Erythroblast (primary cell): ENCODE measurements at regions not wholly inside any gene's neighbourhood (a gene's known extent, or its start where the extent isn't known, plus 50 kb on each side); places are given as distances from the start of the nearest gene placed in this dataset.
A peak's percentile ranks its signal among the peaks of the same experiment; 100 is the strongest.

Experiments used
- DNase-seq, 2 experiments: peaks; one replicate each; lab custom pipeline; 2025; lab: John Stamatoyannopoulos, UW
- GATA1 ChIP-seq: IDR thresholded peaks from 2 replicates; pipeline ENCODE4 v1.6.1; 2011; ENCODE audit warnings: low read depth, mild to moderate bottlenecking, control low read depth, low read length, moderate library complexity
- POLR2A ChIP-seq: IDR thresholded peaks from 2 replicates; pipeline ENCODE4 v1.6.1; 2011; ENCODE audit warnings: mild to moderate bottlenecking, low read length

DNA sequence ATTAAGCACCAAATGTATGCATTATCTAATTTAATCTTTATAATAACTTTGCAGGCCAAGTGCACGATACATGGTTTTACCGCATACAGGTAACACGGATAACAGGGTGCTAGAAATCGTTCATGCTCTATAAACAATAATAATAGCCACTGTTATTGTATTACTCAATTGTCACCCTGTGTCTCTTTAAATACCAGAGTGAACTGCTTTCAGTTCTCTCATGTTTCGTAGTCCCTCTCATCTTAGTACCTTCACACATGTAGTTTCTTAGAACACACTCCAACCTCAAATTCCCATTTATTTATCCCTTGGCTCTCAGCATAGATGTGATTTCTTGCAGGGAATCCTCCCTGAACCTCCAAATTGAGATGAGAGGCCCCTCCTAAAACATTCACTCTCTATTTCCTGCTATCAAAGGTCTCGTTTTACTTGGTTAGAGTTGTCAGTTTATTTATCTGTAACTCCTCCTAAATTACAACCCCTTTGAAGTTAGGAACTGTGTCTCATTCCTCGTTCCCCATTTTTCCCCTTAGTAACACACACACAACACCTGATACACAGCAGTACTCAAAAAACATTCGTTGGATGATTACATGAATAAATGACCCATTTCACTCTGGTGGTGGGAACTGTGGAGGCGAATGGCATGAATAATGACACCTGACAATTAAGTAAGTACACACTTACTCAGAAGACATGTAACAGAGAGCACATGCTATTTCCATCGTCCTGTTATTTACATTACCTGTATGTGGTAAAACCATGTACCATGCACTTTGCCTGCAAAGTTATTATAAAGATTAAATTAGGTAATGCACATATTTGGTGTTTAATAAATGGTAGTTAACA lies 134.6 kb downstream of the BTG1 start:
- no peak for TF ChIP-seq GATA1
- no peak for TF ChIP-seq POLR2A
- DNase-seq, result no peak

DNA sequence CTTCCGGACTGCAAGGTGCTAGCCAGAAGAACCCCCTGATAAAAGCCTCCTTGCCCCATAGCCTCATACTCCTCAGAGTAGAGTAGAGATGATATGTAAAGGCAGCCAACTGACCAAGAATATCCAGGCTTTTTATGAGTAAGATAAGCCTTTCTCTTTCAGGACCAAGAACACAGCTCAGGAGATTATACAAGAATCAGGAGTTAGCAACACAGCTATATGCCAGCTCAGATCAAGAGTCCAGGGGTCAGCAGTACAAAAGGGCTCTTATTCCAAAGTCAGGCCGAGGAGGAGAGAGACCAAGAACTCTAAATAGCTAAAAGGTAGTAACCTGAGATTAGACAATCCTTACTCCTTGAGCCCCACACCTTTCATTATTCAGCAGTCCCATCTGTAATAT lies 135.3 kb downstream of the BTG1 start:
- DNase-seq, result no peak

DNA sequence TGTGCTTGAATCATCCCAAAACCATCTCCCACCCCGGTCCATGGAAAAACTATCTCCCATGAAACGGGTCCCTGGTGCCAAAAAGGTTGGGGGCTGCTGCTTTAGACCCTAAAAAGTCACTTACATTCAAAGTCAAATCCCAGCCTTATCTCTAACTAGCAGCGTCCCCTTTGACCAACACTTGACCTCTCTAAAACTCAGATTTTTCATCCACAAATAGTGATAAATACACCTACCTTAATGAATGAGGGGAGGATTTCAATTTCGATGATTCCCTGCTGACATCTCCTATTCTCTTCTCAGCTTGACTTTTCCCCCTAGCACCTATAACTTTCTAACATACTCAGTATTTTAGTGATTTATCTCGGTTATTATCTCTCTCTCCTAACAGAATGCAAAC lies 137.3 kb downstream of the BTG1 start:
- DNase-seq, result no peak
- TF ChIP-seq GATA1, result no peak
- TF ChIP-seq POLR2A, result no peak

More for the DNA sequence above, 135.3 kb downstream of the BTG1 start:
- TF ChIP-seq POLR2A (no peak), GATA1 (no peak)

DNA sequence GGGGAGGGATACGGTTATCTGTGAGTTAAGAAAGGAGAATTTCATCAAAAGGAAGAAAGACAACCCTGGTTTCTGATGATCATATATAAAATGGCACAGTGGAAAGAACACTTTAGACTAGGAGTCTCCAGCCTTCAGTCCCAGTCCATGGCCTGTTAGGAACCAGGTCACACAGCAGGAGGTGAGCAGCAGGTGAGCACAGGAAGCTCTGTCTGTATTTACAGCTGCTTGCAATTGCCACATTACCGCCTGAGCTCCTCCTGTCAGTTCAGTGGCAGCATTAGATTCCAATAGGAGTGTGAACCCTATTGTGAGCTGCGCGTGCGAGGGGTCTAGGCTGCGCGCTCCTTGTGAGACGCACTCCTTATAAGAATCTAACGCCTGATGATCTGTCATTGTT lies 137.9 kb downstream of the BTG1 start:
- TF ChIP-seq POLR2A, result no peak
- no peak for TF ChIP-seq GATA1
- no peak for DNase-seq

DNA sequence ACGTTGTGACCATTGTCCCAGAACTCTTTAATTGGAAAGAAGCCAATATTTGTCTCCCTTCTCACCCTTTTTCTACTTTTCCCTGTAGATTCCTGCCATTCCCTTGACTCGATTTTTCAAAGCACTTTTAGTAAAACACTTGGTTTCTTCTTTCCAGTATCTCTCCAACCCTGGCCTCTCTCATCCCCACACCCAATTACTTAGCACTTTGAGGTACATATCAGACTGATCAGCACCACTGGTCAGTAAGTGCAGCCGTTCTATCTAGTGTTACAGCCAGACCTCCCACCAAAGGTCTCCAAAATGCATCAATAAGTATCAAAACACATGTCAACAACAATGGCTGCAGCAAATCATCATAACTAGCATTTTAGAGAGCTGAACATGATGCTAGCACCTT lies 141.9 kb downstream of the BTG1 start:
- no peak for TF ChIP-seq POLR2A
- no peak for TF ChIP-seq GATA1
- peak; percentile 59 to 84 for DNase-seq

DNA sequence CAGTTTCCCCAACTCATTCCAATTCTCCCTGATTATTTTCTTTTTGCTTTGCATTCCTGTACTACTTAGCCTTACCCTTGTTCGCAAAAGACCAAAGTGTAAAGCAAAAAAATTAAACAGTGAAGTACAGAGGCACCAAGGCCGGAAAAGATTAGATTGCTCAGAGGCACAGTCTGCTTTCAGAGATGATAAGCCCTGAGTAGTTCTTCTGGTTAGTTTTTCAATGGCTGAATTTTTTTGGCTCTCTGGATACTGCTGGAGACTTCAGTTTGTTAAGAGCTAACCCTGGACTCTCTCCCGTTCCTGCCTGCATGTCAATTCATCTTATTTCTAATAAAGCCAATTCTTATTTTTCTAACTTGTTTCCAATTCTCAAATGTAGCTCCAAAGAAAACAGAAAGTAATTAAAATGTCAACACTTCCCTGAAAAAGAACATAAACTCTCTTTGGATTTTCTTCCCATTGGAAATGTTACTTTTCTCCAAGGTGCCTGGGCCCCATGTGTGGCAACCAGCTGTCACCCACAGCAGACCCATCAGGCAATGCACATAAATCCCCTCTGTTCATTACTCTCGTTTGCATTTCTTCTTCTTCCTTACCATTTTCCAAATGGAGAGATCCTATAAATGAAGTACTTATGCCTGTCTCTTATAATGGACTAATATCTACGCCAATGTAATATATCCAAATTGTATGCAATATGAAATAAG lies 142.8 kb downstream of the BTG1 start:
- TF ChIP-seq POLR2A, result no peak
- no peak for TF ChIP-seq GATA1
- DNase-seq, result peak; percentile 63 to 85

DNA sequence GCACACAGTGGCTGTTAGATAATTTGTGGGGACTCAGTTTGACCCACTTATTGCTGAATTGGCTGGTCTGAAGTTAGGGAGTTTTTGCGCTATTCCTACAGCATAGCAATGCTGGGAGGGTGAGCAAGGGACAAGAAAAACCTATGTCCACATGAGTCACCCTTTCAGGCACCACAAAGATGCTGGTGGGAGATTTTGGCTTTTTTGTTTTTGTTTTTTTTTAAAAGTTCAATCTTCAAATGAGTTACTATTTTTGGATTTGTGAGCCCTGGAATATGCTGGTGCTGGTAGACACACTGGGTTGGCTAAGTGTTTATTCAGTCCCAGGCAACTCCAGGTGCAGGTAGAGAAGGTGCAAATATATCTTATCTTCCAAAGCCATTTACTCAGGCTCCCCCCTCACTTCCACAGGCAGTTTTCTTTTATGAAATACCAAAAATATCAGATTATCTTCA lies 143.4 kb downstream of the BTG1 start:
- peak; percentile 55 to 67 for DNase-seq
- no peak for TF ChIP-seq GATA1
- TF ChIP-seq POLR2A, result no peak

DNA sequence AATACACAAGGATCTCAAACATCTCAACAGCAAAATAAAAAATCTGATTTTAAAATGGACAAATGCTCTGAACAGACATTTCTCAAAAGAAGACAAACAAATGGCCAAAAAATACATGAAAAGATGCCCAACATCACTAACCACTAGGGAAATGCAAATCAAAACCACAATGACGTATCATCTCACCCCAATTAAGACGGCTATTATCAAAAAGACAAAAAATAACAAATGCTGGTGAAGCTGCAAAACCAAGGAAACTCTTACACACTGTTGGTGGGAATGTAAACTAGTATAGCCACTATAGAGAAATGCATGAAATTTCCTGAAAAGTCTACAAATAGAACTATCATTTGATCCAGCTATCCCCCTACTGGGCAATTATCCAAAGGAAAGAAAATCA lies 145.0 kb downstream of the BTG1 start:
- no peak for DNase-seq
- TF ChIP-seq GATA1 (no peak), POLR2A (no peak)

DNA sequence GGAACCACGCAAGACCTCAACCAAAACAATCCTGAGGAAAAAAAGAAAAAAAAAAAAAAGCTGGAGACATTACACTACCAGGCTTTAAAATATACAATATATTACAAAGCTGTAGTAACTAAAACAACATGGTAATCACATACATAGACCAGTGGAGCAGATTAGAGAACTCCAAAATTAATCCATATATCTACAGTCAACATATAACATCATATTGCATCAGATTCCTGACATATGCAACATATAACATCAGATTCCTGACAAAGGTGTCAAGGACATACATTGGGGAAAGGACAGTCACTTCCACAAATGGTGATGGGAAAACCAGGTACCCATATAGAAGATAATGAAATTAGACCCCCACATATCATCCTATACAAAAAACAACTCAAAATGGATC lies 145.8 kb downstream of the BTG1 start:
- DNase-seq, result no peak
- TF ChIP-seq POLR2A (no peak), GATA1 (no peak)

DNA sequence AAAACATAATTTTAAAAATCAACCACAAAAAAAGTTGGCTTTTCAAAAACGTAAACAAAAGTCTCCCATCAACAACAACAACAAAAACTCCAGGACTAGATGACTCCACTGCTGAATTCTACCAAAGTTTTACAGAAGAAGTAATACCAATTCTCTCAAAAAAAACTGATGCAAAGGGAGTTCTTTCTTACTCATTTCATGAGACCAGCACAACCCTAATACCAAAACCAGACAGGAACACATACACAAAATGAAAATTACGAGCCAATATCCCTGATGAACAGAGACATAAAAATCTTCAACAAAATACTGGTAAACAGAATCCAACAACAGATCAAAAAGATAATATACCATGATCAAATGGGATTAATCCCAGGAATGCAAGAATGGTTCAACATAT lies 147.3 kb downstream of the BTG1 start:
- no peak for TF ChIP-seq GATA1
- no peak for TF ChIP-seq POLR2A
- no peak for DNase-seq

DNA sequence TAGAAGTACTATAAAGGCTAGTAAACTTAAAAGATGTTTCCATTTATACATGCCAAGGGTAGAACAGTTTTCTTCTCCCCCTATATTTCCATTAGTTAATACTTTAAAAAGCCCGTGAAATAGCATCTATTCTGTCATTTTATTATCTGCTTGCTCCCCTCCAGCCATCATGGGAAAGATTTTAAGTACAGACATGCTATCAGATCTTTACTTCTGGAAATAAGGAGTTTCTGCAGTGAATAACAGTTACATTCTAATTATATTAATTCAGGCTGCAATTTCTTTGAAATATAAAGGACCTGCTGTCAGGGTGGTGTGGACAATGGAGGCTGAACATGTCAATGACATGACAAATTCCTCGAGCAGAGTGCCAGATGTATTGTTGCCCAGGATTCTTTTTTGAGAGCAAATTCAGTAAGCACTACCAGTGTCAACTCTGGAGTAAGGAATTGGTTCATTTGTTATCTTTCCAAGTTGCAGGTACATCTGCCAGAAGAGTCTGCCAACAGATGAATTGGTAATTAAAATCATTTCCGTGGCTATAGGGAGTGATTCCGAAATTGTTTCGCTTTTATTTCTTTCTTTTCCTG lies 151.3 kb downstream of the BTG1 start:
- no peak for DNase-seq
- TF ChIP-seq POLR2A (no peak), GATA1 (no peak)

DNA sequence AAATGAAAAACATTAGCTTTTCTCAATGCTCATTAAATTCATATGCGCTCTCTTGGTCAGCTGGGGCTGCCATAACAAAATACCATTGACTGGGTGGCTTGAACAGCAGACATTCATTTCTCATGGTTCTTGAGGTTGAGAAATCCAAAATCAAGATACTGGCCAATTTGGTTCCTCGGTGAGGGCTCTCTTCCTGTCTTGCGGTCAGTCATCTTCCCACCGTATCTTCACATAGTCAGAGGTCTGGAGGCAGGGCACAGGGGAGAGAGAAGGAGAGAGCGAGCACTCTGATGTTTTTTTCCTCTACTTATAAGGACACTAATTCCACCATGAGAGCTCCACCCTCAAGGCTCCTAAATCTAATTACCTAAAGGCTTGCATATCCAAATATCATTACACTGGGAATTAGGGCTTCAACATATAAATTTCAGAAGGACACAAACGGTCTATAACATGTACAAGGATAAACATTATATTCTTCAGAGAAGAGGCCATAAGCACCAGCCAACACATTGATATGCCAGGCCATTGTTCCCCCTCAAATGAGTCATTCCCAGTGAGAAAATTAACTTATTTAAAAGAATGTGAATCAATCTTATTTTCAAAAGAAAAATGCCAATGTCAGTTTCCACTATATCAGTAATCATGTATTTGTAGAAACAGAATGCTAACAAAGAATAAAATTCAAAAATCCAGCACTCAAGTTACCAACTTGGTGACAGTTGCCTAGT lies 152.2 kb downstream of the BTG1 start:
- TF ChIP-seq GATA1 (no peak), POLR2A (no peak)
- DNase-seq, result no peak

DNA sequence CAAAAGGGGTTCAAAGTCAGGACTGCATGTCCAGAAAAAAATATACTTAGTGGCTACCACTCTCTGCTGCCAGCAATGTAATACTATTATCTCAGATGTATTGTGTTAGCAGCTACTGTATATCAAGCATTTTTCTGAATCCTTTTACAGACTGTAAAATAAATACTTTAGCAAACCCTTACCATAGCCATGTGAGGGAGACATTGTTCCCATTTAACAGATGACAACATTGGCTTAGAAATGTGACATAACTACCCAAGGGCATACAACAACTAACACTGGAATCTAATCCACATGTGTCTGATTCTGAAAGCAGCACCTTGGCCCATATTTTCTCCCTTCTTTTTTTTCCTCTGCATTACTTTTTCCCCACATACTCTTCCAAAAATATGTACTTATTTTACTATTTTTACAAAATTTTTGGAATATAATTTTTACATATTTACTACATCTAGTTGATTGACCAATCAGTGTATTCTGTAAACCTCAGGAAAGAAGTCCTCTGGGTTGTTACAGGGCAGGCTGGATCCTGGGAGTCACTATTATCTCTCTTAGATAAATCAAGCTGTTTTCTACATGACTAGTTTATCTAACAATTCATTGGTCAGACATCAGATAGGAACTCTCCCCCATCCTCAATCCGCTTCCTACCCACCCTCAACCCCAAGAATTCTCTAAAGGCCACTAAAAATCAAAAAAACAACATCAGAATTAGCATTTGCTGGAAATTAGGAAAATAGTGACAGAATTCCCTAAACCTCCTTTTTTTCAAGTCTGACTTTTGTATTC lies 154.1 kb downstream of the BTG1 start:
- DNase-seq, result peak; percentile 27 to 28
- TF ChIP-seq GATA1 (no peak), POLR2A (no peak)
